Liver (tissue), 8 donors: ENCODE measurements at regions not wholly inside any gene's neighbourhood (a gene's known extent, or its start where the extent isn't known, plus 50 kb on each side); places are given as distances from the start of the nearest gene placed in this dataset.
A peak's percentile ranks its signal among the peaks of the same experiment; 100 is the strongest.

Experiments used
- DNase-seq: peaks from one replicate; pipeline ENCODE4 v3.0.0-alpha.2; 2017; ENCODE audit warnings: low spot score
- H3K27ac ChIP-seq, 2 donors: one replicate each; pipeline ENCODE4 v1.7.0; 2013; ENCODE audit warnings: inconsistent platforms in 2 of 2, low read length in 2 of 2, control low read depth in 1 of 2, low read depth in 1 of 2, mild to moderate bottlenecking in 1 of 2
- H3K27me3 ChIP-seq, 4 donors: one replicate each; pipeline versions ENCODE4 v1.6.1 to v1.7.0; 2013; ENCODE audit warnings: low read length in 3 of 4, inconsistent platforms in 1 of 4, mild to moderate bottlenecking in 1 of 4, moderate library complexity in 1 of 4; ENCODE audit not compliant: control insufficient read depth in 4 of 4, insufficient read depth in 4 of 4
- H3K36me3 ChIP-seq, 4 donors: one replicate each; pipeline versions ENCODE4 v1.6.1 to v1.7.0; 2013; ENCODE audit warnings: low read length in 3 of 4, mild to moderate bottlenecking in 3 of 4, low read depth in 1 of 4, moderate library complexity in 1 of 4; ENCODE audit not compliant: control insufficient read depth in 4 of 4, insufficient read depth in 3 of 4
- H3K4me1 ChIP-seq, 4 donors: one replicate each; pipeline versions ENCODE4 v1.6.1 to v1.7.0; 2013; ENCODE audit warnings: low read length in 3 of 4, mild to moderate bottlenecking in 3 of 4, moderate library complexity in 1 of 4; ENCODE audit not compliant: control insufficient read depth in 4 of 4, insufficient read depth in 4 of 4
- H3K4me3 ChIP-seq, 3 donors: one replicate each; pipeline versions ENCODE4 v1.6.1 to v1.7.0; 2013; ENCODE audit warnings: low read length in 3 of 3, control low read depth in 1 of 3, low read depth in 1 of 3, mild to moderate bottlenecking in 1 of 3
- H3K9ac ChIP-seq, 2 donors: one replicate each; pipeline ENCODE4 v1.7.0; 2013; ENCODE audit warnings: low read length in 2 of 2, mild to moderate bottlenecking in 2 of 2, moderate library complexity in 2 of 2, control low read depth in 1 of 2, low read depth in 1 of 2
- H3K9me3 ChIP-seq, 4 donors: one replicate each; pipeline versions ENCODE4 v1.6.1 to v1.7.0; 2013; ENCODE audit warnings: low read length in 3 of 4; ENCODE audit not compliant: control insufficient read depth in 4 of 4
- EGR1 ChIP-seq, 2 donors: IDR thresholded peaks; 2 replicates each; pipeline ENCODE4 v1.6.1; 2016 to 2018; ENCODE audit warnings: antibody characterized with exemption in 2 of 2, low read depth in 2 of 2
- FOXA1 ChIP-seq: IDR thresholded peaks from 2 replicates; pipeline ENCODE4 v1.6.1; 2016; ENCODE audit warnings: antibody characterized with exemption
- FOXA2 ChIP-seq: IDR thresholded peaks from 2 replicates; pipeline ENCODE4 v1.6.1; 2016; ENCODE audit warnings: antibody characterized with exemption
- GABPA ChIP-seq, 2 donors: IDR thresholded peaks in 1 of 2; conservative IDR thresholded peaks in 1 of 2; 2 replicates each; pipeline ENCODE4 v1.6.1; 2016; ENCODE audit warnings: antibody characterized with exemption in 2 of 2, mild to moderate bottlenecking in 1 of 2, moderate library complexity in 1 of 2
- HNF4A ChIP-seq, 2 donors: conservative IDR thresholded peaks; 2 replicates each; pipeline ENCODE4 v1.6.1; 2016; ENCODE audit warnings: antibody characterized with exemption in 2 of 2, mild to moderate bottlenecking in 2 of 2
- HNF4G ChIP-seq: IDR thresholded peaks from 2 replicates; pipeline ENCODE4 v1.6.1; 2016; ENCODE audit warnings: antibody characterized with exemption
- JUND ChIP-seq, 2 donors: IDR thresholded peaks; 2 replicates each; pipeline ENCODE4 v1.6.1; 2016; ENCODE audit warnings: antibody characterized with exemption in 2 of 2
- NR2F2 ChIP-seq: IDR thresholded peaks from 2 replicates; pipeline ENCODE4 v1.6.1; 2016; ENCODE audit warnings: antibody characterized with exemption
- RAD21 ChIP-seq, 2 donors: IDR thresholded peaks; 2 replicates each; pipeline ENCODE4 v1.6.1; 2016; ENCODE audit warnings: antibody characterized with exemption in 2 of 2, mild to moderate bottlenecking in 2 of 2
- RXRA ChIP-seq, 2 donors: IDR thresholded peaks; 2 replicates each; pipeline ENCODE4 v1.6.1; 2017 to 2018; ENCODE audit warnings: antibody characterized with exemption in 2 of 2, mild to moderate bottlenecking in 1 of 2
- SP1 ChIP-seq: IDR thresholded peaks from 2 replicates; pipeline ENCODE4 v1.6.1; 2018; ENCODE audit warnings: antibody characterized with exemption, mild to moderate bottlenecking
- TAF1 ChIP-seq: conservative IDR thresholded peaks from 2 replicates; pipeline ENCODE4 v1.6.1; 2016; ENCODE audit warnings: antibody characterized with exemption, mild to moderate bottlenecking
- YY1 ChIP-seq: IDR thresholded peaks from 2 replicates; pipeline ENCODE4 v1.6.1; 2016; ENCODE audit warnings: antibody characterized with exemption, mild to moderate bottlenecking
- WGBS: extraction: QIAGEN DNeasy Blood & Tissue Kit; methylation state at CpG from one replicate; pipeline ENCODE4 v1.1.7; 2013; 5-methylcytosine and 5-hydroxymethylcytosine counted together
- TF ChIP-seq, protein P1 (sequence below): IDR thresholded peaks from 2 replicates; pipeline ENCODE4 v1.6.1; 2016; ENCODE audit warnings: antibody characterized with exemption, mild to moderate bottlenecking
- TF ChIP-seq, protein P2 (sequence below): IDR thresholded peaks from 2 replicates; pipeline ENCODE4 v1.6.1; 2016; ENCODE audit warnings: antibody characterized with exemption
- TF ChIP-seq, protein P3 (sequence below): fragments of 150-350 bp; IDR thresholded peaks from 2 replicates; pipeline ENCODE4 v1.5.1; 2017; ENCODE audit warnings: improper control_type of control experiment, low read depth, low read length; ENCODE audit not compliant: missing input control
- TF ChIP-seq, protein P4 (sequence below): IDR thresholded peaks from 2 replicates; pipeline ENCODE4 v1.6.1; 2016; ENCODE audit warnings: antibody characterized with exemption
- donor health status: healthy.
- donor health status: healthy.
- donor health status: healthy.
- donor health status: healthy.
- donor health status: healthy.

DNA sequence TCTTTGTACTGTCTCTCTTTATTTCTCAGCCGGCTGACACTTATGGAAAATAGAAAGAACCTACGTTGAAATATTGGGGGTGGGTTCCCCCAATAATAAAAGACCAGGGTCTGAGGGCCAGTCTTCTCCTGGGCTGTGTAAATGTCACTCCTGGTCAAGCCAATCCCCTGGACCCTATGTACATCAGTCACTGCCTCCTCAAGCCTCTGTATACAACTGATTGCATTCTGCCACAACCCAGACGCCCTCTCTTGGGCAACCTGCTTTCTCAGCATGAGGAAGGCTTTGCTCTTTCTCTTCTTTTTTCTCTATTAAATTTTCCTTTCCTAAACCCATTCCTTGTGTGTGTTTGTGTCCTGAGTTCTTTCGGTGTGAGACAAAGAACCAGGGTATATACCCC, 84.1 kb upstream of the SERBP1 start (continued):
- TF ChIP-seq, protein P1, sequence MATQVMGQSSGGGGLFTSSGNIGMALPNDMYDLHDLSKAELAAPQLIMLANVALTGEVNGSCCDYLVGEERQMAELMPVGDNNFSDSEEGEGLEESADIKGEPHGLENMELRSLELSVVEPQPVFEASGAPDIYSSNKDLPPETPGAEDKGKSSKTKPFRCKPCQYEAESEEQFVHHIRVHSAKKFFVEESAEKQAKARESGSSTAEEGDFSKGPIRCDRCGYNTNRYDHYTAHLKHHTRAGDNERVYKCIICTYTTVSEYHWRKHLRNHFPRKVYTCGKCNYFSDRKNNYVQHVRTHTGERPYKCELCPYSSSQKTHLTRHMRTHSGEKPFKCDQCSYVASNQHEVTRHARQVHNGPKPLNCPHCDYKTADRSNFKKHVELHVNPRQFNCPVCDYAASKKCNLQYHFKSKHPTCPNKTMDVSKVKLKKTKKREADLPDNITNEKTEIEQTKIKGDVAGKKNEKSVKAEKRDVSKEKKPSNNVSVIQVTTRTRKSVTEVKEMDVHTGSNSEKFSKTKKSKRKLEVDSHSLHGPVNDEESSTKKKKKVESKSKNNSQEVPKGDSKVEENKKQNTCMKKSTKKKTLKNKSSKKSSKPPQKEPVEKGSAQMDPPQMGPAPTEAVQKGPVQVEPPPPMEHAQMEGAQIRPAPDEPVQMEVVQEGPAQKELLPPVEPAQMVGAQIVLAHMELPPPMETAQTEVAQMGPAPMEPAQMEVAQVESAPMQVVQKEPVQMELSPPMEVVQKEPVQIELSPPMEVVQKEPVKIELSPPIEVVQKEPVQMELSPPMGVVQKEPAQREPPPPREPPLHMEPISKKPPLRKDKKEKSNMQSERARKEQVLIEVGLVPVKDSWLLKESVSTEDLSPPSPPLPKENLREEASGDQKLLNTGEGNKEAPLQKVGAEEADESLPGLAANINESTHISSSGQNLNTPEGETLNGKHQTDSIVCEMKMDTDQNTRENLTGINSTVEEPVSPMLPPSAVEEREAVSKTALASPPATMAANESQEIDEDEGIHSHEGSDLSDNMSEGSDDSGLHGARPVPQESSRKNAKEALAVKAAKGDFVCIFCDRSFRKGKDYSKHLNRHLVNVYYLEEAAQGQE: no peak
- TF ChIP-seq JUND (IDR thresholded peaks at IDR 0.05) (no peak), EGR1 (IDR thresholded peaks at IDR 0.05; ENCODE audit: low read depth in 2 of 2) (no peak), RXRA (IDR thresholded peaks at IDR 0.05) (no peak)

DNA sequence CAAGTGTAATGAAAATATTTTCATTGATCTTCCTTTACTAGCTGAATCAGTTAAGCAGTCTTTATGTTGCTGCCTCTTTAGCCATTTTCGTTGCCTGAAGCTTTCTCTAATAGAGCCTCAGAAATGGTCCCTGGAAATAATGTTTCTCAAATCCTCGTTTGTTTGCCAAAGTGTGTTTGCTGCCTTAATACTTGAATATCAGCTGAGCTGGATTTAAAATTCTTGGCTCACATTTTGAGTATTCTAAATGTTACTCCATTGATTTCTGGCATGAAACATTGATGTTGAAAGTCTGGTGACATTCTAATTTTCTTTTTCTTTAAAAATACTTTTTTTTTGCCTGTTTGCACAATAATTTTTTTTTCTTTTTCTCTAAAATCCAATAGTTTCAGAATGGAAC, 84.6 kb upstream of the SERBP1 start:
- peak overlapping the region in 1 of 2 donors; percentile 83 for H3K9ac ChIP-seq
- no peaks in the 10 kb centered on the region for H3K27me3 ChIP-seq
- TF ChIP-seq YY1 (peak; percentile 42), NR2F2 (no peak), FOXA1 (no peak), TAF1 (no peak)
- no peak overlapping the region for H3K4me3 ChIP-seq
- no peak for DNase-seq
- peaks cover 0 to 2% (median 0%) of the 10 kb centered on the region in 4 donors for H3K9me3 ChIP-seq
- H3K4me1 ChIP-seq: peaks cover 2 to 24% (median 18%) of the 10 kb centered on the region in 4 donors
- WGBS: 24% methylated on average over 2 of the region's 2 CpGs
- H3K36me3 ChIP-seq: no peaks in the 10 kb centered on the region
- H3K27ac ChIP-seq: peak overlapping the region; percentile 71 to 88

DNA sequence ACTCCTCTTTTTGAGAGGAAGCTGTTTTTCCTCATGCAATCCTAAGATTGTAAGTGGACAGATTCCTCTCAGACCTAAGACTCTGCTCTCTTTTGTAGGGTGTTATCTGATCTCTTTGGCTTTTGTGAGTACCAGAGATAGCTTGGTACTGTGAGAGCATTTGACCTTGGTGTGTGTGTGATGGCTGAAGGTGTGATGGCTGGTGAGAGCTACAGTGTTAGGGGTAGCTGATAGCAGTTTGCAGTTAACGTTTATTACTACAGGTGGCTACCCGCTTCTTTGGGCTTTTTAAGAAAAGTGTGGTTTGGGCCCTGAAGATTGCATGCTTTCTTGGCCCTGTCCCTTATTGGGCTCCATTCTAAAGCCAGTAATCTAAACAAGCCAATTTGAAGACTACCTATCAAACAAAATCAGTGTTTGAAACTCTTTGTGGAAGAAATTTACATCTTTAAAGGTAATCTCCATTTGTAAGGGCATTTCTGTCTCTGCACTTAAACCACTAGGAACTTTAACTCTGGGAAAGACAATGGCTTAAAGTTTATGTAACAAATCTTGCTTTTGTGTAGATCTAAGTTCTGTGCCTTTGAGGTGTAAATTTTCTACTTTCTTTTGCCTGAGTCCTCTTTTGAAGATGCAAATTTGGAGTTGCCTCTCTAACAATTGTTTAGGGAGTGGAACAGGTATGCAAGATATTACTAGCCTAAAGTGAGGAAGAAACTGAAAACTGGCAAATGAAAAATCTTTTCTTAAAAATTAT, 85.3 kb upstream of the SERBP1 start:
- no peak overlapping the region for H3K4me3 ChIP-seq
- 81% methylated on average over 2 of the region's 2 CpGs for WGBS
- H3K4me1 ChIP-seq: peaks cover 2 to 24% (median 18%) of the 10 kb centered on the region in 4 donors
- TF ChIP-seq HNF4A (conservative IDR thresholded peaks at IDR 0.05) (no peak), RXRA (IDR thresholded peaks at IDR 0.05) (no peak), SP1 (no peak), NR2F2 (no peak), EGR1 (IDR thresholded peaks at IDR 0.05; ENCODE audit: low read depth in 2 of 2) (no peak), GABPA (IDR thresholded peaks at IDR 0.05 in 1 of 2, conservative IDR thresholded peaks at IDR 0.05 in 1 of 2) (no peak), RAD21 (IDR thresholded peaks at IDR 0.05) (no peak), JUND (IDR thresholded peaks at IDR 0.05) (no peak), HNF4G (no peak), FOXA1 (no peak), FOXA2 (no peak), TAF1 (no peak), YY1 (no peak)
- TF ChIP-seq, protein P1: no peak
- TF ChIP-seq, protein P2, sequence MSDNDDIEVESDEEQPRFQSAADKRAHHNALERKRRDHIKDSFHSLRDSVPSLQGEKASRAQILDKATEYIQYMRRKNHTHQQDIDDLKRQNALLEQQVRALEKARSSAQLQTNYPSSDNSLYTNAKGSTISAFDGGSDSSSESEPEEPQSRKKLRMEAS: no peak
- TF ChIP-seq, protein P3, sequence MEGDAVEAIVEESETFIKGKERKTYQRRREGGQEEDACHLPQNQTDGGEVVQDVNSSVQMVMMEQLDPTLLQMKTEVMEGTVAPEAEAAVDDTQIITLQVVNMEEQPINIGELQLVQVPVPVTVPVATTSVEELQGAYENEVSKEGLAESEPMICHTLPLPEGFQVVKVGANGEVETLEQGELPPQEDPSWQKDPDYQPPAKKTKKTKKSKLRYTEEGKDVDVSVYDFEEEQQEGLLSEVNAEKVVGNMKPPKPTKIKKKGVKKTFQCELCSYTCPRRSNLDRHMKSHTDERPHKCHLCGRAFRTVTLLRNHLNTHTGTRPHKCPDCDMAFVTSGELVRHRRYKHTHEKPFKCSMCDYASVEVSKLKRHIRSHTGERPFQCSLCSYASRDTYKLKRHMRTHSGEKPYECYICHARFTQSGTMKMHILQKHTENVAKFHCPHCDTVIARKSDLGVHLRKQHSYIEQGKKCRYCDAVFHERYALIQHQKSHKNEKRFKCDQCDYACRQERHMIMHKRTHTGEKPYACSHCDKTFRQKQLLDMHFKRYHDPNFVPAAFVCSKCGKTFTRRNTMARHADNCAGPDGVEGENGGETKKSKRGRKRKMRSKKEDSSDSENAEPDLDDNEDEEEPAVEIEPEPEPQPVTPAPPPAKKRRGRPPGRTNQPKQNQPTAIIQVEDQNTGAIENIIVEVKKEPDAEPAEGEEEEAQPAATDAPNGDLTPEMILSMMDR: no peak
- TF ChIP-seq, protein P4, sequence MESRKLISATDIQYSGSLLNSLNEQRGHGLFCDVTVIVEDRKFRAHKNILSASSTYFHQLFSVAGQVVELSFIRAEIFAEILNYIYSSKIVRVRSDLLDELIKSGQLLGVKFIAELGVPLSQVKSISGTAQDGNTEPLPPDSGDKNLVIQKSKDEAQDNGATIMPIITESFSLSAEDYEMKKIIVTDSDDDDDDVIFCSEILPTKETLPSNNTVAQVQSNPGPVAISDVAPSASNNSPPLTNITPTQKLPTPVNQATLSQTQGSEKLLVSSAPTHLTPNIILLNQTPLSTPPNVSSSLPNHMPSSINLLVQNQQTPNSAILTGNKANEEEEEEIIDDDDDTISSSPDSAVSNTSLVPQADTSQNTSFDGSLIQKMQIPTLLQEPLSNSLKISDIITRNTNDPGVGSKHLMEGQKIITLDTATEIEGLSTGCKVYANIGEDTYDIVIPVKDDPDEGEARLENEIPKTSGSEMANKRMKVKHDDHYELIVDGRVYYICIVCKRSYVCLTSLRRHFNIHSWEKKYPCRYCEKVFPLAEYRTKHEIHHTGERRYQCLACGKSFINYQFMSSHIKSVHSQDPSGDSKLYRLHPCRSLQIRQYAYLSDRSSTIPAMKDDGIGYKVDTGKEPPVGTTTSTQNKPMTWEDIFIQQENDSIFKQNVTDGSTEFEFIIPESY: no peak
- no peaks in the 10 kb centered on the region for H3K36me3 ChIP-seq
- H3K9me3 ChIP-seq: peaks cover 0 to 2% (median 0%) of the 10 kb centered on the region in 4 donors
- DNase-seq: no peak
- no peaks in the 10 kb centered on the region for H3K27me3 ChIP-seq
- peak overlapping the region; percentile 48 to 88 for H3K27ac ChIP-seq
- H3K9ac ChIP-seq: no peak overlapping the region
